Stimulated activated CD8-positive, alpha-beta memory T cell treated with anti-CD3 and anti-CD28 coated beads, Interleukin-15, amount 100 ng/mL, for 1 hour (primary cell): ENCODE measurements at regions not wholly inside any gene's neighbourhood (a gene's known extent, or its start where the extent isn't known, plus 50 kb on each side); places are given as distances from the start of the nearest gene placed in this dataset.

Source experiments
- DNase-seq: peaks from one replicate; pipeline ENCODE4 v3.0.0-alpha.2; 2020; ENCODE audit warnings: low read depth

DNA sequence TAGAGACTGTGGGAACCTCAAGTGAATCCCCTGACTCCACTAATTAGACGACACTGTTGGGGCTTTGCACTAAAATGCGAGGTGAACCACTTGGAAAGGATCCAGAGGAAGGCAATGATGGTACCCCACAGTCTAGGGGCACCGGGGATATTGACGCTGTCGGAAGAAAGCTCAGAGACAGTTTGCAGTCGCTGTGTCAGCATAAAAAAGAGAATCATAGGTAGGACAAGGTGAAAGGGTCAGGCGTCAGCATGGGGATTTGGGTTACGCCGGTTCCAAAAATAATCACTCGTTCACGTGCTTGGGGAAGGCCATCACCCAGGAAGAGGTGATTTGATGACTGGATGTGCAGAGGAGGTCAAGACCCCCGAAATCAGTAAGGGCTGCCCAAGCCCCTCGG lies 598.0 kb upstream of the NOX3 start:
- DNase-seq: no peak

DNA sequence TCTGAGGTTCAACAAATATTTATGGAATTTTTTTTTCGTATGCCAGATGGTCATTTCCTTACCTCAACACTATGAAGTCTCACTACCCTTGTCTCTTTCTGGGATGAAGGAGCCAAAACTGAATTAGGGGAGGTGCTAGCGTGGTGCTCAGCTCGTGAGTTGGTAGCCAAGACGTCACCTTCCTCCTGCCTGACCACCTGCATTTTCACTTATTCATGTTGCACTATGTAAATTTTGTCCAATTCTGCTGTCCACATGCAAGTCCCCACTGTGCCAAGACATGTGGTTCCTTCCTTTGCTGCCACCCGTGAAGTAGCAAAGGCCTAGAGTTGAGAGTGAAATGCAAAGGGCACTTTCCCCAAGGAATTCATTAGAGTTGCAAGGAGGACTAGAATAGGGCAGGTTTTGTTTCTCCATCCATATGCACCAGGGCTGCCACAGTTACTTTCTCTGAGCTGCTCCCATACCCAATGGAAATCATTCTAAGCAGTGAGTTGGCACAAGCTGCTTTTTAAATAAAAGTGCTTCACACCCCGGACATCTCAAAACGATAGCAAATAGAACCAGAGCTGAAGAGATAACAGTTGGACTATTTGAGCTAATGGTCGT lies 591.3 kb upstream of the NOX3 start:
- no peak for DNase-seq

DNA sequence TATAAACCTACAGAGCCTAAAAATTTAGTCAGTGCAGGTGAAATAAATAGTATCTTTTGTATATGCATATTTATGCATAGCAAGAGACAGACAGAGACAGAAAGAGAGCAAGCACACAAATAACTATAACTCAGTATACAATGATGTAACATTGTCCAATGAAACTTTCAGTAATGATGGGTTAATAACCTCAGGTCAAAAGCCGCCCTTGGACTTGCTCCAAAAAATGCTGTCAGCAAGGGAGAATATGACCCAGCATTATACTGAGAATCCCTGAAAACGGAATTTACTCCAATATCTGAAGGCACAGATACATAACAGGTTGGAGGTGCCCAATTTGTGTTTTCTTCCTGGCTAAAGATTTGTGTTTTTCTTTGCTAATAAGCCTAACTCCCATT lies 590.6 kb upstream of the NOX3 start:
- no peak for DNase-seq

DNA sequence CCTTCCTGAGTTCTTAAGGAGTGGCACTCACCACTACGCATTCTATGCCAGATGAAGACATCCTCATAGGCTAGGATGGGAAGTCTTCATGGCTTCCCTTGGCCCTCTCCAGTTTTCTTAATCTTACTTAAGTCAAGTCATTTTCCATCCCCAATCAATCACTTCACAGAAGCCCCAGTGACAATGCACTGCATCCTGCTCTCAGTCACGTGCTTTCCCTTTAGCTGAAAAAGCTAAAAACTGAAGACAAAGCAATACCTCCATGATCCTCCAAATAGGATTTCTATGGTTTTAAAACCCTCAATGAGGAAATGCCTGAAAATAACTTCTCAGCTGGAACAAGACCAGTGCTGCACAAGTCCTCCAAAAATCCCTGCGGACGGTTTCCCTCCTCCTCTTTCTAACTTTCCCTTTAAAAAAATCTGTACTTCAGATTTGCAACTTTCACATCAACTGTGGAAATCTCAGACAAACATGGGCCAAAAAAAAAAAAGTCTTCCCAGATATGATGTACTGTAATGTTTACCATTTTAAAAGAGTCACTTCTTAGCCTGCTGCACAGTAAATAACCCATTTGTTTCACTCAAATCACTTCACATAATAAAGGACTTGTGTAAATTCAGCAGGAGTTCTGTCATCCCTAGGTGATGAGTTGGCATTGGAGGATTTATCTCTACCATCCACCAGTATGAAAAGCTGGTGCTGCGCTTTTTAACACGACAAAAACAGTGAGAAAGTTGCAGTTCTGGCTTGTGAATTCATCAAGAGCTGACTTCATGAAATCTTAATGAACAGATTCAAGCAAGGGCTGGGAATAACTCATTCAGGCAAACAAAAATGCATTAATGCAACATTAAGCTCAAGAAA lies 590.0 kb upstream of the NOX3 start:
- DNase-seq: no peak

DNA sequence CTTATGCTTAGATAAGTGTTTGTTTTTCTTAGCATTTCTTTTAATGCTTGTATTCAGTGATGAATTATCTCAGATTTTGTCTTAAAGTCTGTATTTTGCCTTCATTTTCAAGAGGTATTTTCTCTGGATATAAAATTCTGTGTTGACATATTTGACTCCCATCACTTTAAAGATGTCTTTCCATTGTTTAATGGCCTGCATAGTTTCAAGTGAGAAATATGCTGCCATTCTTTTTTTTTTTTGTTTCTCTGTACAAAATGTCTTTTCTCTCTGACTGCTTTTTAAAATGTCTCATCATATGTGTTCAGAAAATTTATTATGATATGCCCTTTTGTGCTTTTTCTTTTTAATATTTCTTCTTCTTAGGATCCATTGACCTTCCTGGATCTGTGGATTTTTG lies 578.0 kb upstream of the NOX3 start:
- DNase-seq: no peak

DNA sequence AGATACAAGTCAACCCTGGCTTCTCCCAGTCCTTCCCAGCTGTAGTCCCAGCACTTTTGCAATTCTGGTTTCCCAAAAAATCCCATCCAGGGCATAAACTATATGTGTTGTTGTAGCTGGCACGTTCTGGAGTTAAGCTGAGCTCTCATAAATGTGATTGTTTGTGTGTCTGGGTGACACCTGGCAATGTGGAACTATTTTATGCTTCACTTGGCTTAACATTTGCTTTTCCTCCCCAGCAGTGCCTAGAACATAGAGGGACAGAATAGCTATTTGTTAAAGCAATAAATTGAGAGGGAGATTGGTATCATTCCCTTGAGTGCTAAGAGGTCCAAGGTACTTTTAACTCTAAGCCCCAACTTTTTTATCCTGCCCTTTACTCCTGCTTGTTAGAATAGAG lies 575.9 kb upstream of the NOX3 start:
- DNase-seq: no peak

DNA sequence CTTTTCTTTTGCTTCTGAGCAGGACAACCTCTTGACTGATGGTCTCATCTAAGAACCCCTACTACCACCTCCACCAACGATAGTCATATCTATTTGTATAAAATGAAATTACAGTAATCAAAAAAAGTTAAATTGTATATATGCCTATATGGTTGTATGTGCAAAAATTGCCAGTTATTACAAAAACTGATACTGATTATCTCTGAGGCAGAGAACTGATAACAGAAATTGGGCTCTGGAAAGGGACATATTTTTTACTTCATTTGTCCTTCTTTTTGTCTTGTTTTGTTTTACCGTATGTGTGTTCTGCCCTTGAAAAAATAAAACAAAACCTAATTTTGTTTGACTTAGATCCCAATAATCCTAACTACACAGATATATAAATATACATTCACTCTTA lies 574.4 kb upstream of the NOX3 start:
- DNase-seq: no peak

DNA sequence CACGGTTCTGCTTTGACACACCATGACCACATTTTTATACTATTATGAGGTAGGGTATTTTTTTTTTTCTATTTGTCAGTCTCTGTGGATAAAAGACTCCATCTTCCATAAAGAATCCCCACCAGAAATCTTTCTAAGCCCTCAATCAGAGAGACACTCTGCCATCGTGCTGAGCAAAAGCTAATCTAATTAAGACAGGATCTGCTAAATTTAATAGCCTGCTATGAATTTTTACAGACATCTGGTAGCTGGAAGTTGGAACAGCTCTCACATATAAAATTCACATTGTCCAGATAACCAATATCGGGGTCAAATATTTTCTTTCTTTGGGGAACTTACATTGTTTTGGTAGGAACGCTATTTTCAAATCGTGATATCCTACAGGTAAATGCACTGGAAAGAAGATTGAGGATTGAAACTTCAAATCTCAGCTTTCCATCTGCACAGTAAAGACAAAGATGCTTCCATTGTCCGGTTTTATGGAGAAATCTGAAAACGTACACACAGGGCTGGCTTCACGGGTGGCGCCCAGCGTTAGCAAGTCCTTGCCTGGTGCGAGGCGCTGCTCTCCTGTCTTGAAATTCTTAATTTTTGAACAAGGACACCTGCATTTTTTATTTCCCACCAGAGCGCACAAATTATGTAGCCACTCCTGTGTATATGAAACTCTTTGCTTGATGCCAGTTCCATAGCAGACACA lies 573.8 kb upstream of the NOX3 start:
- DNase-seq: no peak

DNA sequence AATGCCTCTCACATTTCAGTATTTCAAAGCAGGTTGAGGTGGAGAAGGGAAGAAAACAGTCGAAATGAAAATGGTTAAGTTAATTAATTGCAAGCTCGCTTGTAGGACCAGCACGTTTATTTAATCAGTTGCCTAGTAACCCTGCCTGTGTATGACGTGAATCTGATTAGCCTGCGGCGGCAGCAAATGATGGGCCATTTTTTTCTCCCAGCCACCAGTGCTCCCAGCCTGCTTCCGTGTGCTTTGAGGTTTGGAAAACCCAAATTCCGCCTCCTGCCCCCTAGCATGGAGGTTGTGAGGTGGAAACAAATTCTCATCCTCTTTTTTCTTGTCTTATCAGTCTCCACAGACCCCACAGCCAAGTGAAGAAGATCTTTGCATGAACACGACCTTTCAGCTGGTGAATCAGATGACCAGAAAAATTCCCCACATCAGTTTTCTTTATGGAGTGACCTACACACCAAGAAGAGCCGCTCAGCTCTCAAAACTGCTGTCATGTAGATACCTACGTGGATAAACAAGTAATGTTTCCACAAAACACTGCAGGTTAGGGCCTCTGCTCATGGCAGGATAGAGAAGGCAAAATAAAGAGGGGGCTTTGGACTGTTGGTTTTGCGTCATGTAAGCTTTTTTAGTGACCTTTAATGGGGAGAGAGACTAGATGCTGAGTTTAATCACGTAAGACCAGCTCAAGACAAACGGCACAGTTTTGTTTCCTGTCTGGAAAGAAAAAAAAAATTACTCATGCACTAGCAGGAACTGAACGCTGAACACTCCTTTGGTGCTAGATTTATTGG lies 572.9 kb upstream of the NOX3 start:
- no peak for DNase-seq

DNA sequence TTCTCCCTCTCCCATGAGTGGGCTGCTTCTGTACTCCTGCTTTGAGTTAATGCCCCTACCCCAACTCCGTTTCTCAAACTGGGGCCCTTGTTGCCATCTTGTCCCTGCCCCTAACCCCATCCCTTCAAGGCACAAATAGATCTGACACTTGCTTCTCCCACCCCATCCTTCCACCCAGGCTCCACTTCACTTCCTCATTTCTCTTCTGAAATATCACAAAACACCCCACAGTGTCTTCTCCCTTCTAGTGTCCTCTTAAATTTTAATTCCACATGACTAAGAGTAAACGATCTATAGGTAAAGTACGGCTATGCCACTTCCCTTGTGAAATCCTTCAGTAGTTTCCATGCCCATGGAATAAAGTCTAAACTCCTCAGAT lies 571.6 kb upstream of the NOX3 start:
- DNase-seq: no peak

DNA sequence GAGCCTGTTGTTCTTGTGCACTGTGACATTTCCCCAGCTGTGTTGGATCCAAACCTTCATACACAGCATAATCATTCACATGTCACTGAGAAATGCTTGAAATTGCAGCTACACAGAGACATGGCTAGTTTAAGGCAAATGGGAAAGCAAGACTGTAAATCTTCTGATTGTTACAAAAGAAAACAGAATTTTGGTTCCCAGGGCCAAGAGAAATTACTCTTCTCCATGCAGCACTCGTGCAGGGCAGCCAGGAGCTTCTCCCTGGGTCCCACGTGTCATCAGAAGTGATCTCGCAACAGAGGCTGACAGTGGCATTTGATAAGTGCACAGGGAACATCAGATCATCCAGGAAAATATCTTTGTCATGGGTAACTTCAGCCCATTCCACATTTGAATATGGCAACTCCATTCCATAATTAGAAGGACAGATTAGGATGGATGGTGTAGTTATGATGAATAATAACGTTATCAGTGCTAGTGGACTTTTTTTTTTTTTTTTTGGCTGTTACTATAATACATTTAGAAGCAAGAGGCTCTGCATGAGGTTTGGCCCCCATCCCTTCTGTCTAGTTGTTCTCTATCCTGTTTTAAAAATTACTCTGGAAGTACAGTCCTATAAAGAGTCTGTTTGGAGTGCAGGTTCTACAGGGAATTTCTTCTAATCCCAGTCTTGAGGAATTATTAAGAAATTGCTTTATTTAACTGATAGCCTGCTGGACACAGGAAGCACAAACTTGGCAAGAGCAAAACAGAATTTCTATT lies 571.0 kb upstream of the NOX3 start:
- DNase-seq: no peak

DNA sequence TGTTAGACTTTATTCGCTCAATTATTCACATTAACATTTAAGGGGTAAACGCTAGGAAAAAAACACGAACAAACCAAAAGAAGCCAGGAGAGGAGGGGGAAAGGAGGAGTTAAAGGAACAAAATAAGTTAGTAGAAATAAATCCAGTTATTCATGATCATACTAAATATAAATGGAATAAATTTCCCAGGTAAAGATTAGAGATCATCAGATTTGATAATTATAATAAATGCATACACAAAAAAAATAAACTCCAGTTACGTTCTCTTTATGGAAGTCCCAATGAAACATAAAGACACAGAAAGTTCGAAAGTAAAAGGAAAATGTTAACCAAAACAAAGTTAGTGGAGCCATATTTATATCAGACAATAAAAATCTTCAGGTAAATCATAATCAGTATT lies 568.7 kb upstream of the NOX3 start:
- DNase-seq: no peak

DNA sequence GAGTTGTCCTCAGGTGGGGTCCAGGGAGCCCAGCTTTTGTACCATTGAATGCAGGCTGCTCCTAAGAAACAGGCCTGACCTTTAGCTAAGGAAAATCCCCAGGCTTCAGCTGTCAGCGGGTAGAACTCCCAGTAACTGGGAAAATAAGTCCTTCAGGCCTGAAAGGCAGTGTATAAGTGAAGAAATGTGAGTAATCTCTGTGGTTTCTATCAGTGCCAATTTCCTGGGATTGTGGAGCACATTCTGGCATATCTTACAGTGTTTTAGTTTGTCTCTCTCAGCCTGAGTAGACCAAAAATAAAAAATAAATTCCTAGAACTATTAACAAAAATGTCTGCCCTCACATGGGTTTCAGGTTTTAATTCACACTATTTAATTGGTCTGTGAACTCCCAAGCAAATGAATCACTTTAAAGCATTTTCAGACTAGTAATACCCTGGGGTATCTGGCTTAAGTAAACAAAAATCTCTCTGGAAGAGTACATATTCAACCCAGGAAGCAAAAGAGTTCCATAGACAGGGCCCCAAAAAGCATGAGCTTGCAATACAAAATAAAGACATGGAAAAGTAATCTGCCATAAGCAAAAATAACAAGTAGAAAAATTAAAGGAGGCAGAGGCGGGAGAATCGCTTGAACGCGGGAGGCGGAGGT lies 566.2 kb upstream of the NOX3 start:
- no peak for DNase-seq

DNA sequence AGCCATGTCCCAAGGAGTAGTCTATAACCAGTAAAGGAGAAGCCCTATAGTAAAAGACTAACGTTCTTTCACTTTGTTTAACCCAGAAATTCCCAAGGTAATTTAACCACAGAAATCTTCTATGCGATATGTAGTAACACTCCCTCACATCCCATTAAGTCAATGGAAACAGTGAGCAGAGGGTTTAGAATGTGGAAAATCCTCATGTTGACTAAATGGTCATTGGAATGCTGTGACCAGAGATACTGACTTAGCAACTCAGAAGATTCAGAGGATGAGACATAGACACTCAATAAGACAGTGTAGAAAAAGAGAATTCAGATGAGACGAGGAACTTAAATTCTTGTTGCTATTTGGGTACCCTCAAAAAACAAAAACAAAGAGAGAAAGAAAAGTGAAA lies 562.2 kb upstream of the NOX3 start:
- no peak for DNase-seq

DNA sequence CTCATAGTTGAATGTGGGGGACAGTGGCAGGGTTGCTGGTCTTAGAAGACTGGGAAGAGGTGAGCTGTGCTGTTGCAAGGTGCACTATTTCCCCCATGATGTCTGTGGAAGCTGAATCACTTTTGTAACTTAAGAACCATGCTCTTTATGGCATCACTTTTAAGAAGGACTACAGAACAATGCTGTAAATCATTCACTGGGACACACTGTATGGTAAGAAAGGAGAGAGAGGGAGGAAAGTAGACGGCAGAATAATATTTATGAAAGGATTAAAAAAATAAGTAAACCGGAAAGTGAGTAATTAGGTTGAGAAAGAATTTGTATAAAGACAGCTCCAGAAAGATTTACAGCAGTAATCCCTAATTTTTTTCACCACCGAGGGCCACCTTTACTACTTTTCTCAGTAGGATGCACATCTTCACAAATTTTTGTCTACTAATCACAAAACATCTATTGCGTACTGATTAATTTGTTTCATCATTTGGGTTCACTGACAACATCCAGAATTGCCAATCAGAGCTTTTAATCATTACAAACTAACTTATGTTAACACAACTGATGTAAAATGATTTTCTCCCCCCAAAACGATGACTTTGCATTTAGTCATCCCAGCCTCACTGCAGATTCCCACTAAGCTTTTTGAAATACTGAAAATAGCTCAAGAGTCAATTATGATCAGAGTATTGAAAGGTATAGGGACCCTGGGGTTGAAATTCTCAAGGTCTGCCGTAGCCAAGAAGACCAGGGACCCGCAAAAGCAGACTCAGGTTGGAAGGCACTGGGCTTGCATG lies 560.7 kb upstream of the NOX3 start:
- no peak for DNase-seq

DNA sequence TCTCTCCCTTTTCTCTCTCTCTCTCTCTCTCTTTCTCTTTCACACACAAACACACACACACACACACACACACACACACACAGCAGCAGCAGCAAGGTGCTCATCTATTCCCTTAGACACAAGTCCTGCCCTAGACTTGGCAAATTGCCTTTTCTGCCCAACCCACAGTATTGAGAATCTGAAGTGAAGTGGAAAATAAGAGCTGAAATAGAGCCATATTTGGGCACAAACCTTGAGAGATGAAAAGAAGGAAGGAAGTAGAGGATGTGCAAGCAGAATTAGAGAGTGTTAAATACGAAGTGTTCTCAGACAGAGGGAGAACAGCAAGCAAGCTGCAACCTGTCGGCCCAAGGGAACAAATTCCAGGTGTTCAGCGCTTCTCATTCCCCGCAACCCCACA lies 557.5 kb upstream of the NOX3 start:
- no peak for DNase-seq

DNA sequence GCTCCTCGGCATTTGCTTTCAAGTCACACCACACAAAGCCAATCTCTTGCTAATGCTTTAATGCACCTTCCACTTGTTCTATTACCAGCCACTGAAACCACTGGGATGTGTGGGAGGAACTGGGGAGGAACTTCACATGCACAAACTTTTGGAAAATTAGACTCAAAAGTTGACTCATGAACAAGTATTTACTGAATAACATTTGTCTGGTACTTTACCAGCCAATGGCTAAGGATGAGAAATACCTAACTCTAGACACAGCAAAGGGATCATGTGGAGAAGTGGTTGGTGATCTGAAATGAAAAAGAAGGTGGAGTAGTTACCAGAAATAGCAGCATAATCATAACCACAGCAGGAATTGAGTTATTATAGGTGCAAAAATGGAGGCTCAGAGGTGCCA lies 554.0 kb upstream of the NOX3 start:
- DNase-seq: no peak

DNA sequence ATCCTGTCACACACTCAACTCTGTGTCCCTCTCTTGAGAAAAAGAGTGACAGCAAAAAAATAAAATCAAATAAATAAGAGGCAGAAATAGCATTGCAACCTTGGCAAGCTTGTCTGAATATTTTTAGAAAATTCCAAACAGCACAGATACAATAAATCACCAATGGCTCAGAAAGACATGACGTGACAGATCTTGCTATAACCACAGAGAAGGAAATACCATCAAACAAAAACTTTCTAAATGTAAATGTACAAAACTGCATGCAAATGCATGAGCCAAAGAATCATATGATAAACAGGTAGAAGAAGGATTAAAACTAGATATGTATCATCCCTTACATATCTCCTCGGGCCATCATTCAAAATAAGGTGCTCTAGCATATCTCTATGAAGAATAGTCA lies 549.2 kb upstream of the NOX3 start:
- no peak for DNase-seq

DNA sequence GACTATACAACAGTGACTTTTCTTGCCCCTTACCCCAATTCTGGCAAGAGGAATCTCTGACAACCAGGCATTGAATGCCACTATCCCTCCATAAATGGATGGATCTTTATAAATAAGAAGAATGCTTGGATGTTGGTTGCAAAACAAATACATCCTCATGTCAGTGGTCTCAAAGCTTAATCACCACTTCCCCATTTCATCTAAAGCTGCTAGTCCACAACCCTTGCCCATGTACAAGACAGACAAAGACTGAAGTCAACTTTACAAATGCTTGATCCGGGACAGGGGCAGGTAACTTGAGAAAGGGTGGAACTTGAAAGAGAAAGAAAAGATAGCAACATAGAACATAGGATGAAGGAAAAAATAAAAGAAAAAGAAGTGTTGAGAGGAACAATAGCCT lies 540.5 kb upstream of the NOX3 start:
- DNase-seq: no peak

DNA sequence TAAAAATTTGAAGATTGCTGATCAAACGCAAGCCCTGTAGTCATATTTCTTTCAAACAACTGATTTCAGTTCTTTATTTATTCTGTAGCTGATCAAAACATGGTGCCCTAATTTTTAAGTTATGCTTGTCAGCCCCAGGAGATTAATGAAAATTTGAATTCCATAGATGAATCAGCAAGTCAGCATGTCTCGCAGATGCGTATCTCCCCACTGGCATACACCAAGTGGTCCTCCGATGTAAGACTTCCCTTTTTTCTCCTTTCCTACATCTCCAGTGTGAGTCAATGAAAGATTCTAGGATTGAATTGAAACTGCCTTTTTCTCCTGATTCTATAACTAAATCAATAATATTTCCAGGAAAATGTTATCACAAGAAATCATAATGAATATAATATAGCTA lies 539.6 kb upstream of the NOX3 start:
- DNase-seq: no peak

DNA sequence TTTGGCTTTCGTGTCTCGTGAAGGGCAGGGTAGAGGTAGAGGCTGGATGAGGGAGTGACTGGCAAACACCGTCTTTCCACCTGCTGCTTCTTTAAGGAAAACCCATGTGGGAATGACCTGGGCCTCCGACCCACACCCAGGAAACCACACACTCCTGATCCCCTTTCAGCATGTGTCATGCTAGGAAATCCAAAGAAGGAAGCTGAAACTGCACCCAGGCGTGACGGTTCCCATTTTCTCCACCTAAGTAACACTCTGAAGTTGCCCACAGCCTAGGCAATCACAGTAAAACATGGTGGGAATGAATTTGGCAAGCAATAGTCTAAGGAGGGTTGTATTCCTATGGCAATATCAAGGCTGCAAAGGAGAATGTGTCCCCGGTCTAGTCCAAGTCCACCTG lies 538.4 kb upstream of the NOX3 start:
- DNase-seq: no peak
